Endothelial cell of umbilical vein (primary cell): ENCODE measurements at regions not wholly inside any gene's neighbourhood (a gene's known extent, or its start where the extent isn't known, plus 50 kb on each side); places are given as distances from the start of the nearest gene placed in this dataset.

Experiments
- BruUV-seq: library from RNA; stranded (reverse); fragments of 400-500 nt; replicated peaks from 2 replicates; lab custom pipeline; 2021; lab: Mats Ljungman, UMichigan
- CTCF ChIA-PET: fragments of 300-600, 350-600 bp; sonication (Branson Sonifier 250); formaldehyde crosslinking; loops from one replicate; lab custom pipeline; 2021; ENCODE audit warnings: antibody characterized with exemption, inconsistent platforms; lab: Charles Lee
- POLR2A ChIA-PET: fragments of 300-600, 350-600 bp; sonication (Branson Sonifier 250); formaldehyde crosslinking; loops from one replicate; lab custom pipeline; 2021; ENCODE audit warnings: antibody characterized with exemption, inconsistent platforms; lab: Charles Lee
- DNase-seq: peaks from one replicate; pipeline ENCODE4 v3.0.0-alpha.2; 2011; ENCODE audit warnings: low read depth, low spot score
- FAIRE-seq: peaks from 2 replicates; lab custom pipeline; 2011; peaks lifted over from hg19 to GRCh38; lab: Jason Lieb, UNC
- H2AFZ ChIP-seq: 2 replicates; pipeline ENCODE4 v1.6.0; 2012; ENCODE audit warnings: low read depth, low read length, control low read depth, inconsistent platforms
- H3K27ac ChIP-seq: 2 replicates; pipeline ENCODE4 v1.5.1; 2011; ENCODE audit warnings: low read depth, mild to moderate bottlenecking, control low read depth, low read length, moderate library complexity; ENCODE audit not compliant: insufficient read depth
- H3K27me3 ChIP-seq, 2 experiments: 2 replicates each; pipeline versions ENCODE4 v1.6.0 to v1.6.1; 2011; ENCODE audit warnings: low read length in 2 of 2, mixed read lengths in 1 of 2; ENCODE audit not compliant: control insufficient read depth in 2 of 2, insufficient read depth in 2 of 2
- H3K36me3 ChIP-seq, 2 experiments: 2 replicates in 1 of 2; 3 replicates in 1 of 2; pipeline ENCODE4 v1.5.1; 2011; ENCODE audit warnings: low read length in 2 of 2, mild to moderate bottlenecking in 1 of 2, moderate library complexity in 1 of 2; ENCODE audit not compliant: control insufficient read depth in 2 of 2, insufficient read depth in 2 of 2; ENCODE audit errors: extremely low read depth in 1 of 2
- H3K4me1 ChIP-seq: 3 replicates; pipeline ENCODE4 v1.5.1; 2011; ENCODE audit warnings: mild to moderate bottlenecking, low read length; ENCODE audit not compliant: control insufficient read depth, insufficient read depth; ENCODE audit errors: extremely low read depth
- H3K4me2 ChIP-seq: 2 replicates; pipeline ENCODE4 v1.6.1; 2011; ENCODE audit warnings: low read length, control low read depth, mixed read lengths; ENCODE audit not compliant: insufficient read depth
- H3K4me3 ChIP-seq, 3 experiments: fragments of 200-600 bp in 1 of 3; sonication (generic), shearing (Covaris generic) in 1 of 3; replicated peaks in 1 of 3; 2 replicates each; pipeline ENCODE4 v1.5.1; 2011 to 2016; ENCODE audit warnings: control low read depth in 3 of 3, low read length in 3 of 3, mild to moderate bottlenecking in 2 of 3, inconsistent platforms in 1 of 3, low read depth in 1 of 3, moderate library complexity in 1 of 3; ENCODE audit not compliant: insufficient read depth in 1 of 3
- H3K79me2 ChIP-seq: 2 replicates; pipeline ENCODE4 v1.6.0; 2012; ENCODE audit warnings: low read length, inconsistent platforms; ENCODE audit not compliant: control insufficient read depth, insufficient read depth
- H3K9ac ChIP-seq: replicated peaks from 2 replicates; pipeline ENCODE3; 2011; ENCODE audit warnings: low read length, control low read depth; ENCODE audit not compliant: insufficient read depth; ENCODE audit errors: extremely low read depth
- H3K9me1 ChIP-seq: replicated peaks from 3 replicates; pipeline ENCODE4 v1.6.0; 2011; ENCODE audit warnings: mild to moderate bottlenecking, low read length; ENCODE audit not compliant: control insufficient read depth, insufficient read depth; ENCODE audit errors: extremely low read depth
- H3K9me3 ChIP-seq: replicated peaks from 2 replicates; pipeline ENCODE4 v1.5.1; 2012; ENCODE audit warnings: low read length, inconsistent platforms; ENCODE audit not compliant: control insufficient read depth, insufficient read depth
- H4K20me1 ChIP-seq: replicated peaks from 2 replicates; pipeline ENCODE3; 2011; ENCODE audit warnings: mild to moderate bottlenecking, low read length; ENCODE audit not compliant: control insufficient read depth, insufficient read depth; ENCODE audit errors: extremely low read depth
- EZH2 ChIP-seq: IDR thresholded peaks from 2 replicates; pipeline ENCODE4 v1.6.1; 2012; ENCODE audit warnings: borderline replicate concordance, low read depth, mild to moderate bottlenecking, moderate library complexity, low read length, inconsistent platforms; ENCODE audit not compliant: severe bottlenecking
- FOS ChIP-seq: IDR thresholded peaks from 2 replicates; pipeline ENCODE4 v1.6.1; 2011; ENCODE audit warnings: mild to moderate bottlenecking, low read length, moderate library complexity, borderline replicate concordance; ENCODE audit not compliant: insufficient read depth
- GATA2 ChIP-seq: IDR thresholded peaks from 2 replicates; pipeline ENCODE4 v1.7.0; 2011; ENCODE audit warnings: low read depth, mild to moderate bottlenecking, moderate library complexity, mixed read lengths, low read length; ENCODE audit not compliant: insufficient read length, insufficient read depth
- JUN ChIP-seq: IDR thresholded peaks from 2 replicates; pipeline ENCODE4 v1.6.1; 2011; ENCODE audit warnings: borderline replicate concordance, low read depth; ENCODE audit not compliant: insufficient read length, insufficient read depth
- MYC ChIP-seq: IDR thresholded peaks from one replicate; pipeline ENCODE4 v1.6.1; 2011; ENCODE audit warnings: mild to moderate bottlenecking, low read depth, low read length
- POLR2A ChIP-seq: IDR thresholded peaks from 2 replicates; pipeline ENCODE4 v1.6.1; 2012; ENCODE audit warnings: low read depth, mild to moderate bottlenecking, control low read depth, low read length
- POLR2AphosphoS5 ChIP-seq: IDR thresholded peaks from 2 replicates; pipeline ENCODE4 v1.6.1; 2012; ENCODE audit warnings: low read depth, mild to moderate bottlenecking, control low read depth, low read length, moderate library complexity; ENCODE audit not compliant: insufficient read depth
- dilution Hi-C: fragments of 300-500 bp; cut with MboI; formaldehyde crosslinking; loops from one replicate; pipeline ENCODE4 v1.15.0; 2019; ENCODE audit warnings: low sequenced_read_pairs; ENCODE audit not compliant: extremely low pct_ligation_motif_present
- intact Hi-C: fragments of 100-400 bp; cut with micrococcal nuclease; formaldehyde crosslinking; loops from one replicate; pipeline ENCODE4 v1.10.0; 2022
- TF ChIP-seq, protein P1 (sequence below): IDR thresholded peaks from 2 replicates; pipeline ENCODE4 v1.6.1; 2011; ENCODE audit not compliant: insufficient read depth, insufficient read length
- TF ChIP-seq, protein P2 (sequence below), 2 donors: IDR thresholded peaks; 1 replicate in 1 of 2; 2 replicates in 1 of 2; pipeline ENCODE4 v1.5.1; 2011; ENCODE audit warnings: low read length in 2 of 2, mild to moderate bottlenecking in 2 of 2, moderate library complexity in 2 of 2, control low read depth in 1 of 2, inconsistent platforms in 1 of 2, low read depth in 1 of 2; ENCODE audit not compliant: insufficient read depth in 1 of 2; ENCODE audit errors: extremely low read depth in 1 of 2

DNA sequence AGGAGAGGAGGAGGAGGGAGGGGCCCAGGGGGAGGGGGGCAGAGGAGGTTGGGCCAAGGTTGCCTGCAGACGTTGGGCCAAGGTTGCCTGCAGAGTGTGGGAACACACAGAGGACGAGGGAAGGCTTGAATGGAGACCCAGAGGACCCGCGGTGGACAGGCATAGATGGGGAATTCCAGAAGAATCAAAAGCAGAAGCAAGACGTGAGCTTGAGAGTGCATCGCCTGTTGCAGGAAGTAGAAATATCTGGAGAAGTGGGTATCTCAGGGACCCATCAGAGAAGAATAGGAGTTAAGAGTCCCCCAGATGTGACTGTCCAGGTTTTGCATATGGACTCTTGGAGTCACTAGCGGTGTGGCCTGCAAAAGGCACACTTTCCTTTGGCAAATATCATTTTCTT, 670.2 kb downstream of the TBC1D22A start:
- Histone ChIP-seq H3K4me2 (no peak overlapping the region), H3K9me1 (no peaks in the 10 kb centered on the region), H3K79me2 (no peaks in the 10 kb centered on the region), H3K9ac (no peak overlapping the region), H4K20me1 (no peaks in the 10 kb centered on the region), H3K9me3 (peaks cover 2% of the 10 kb centered on the region), H3K4me3 (no peak overlapping the region), H3K27ac (no peak overlapping the region), H3K4me1 (no peaks in the 10 kb centered on the region), H3K36me3 (no peaks in the 10 kb centered on the region), H2AFZ (no peak overlapping the region), H3K27me3 (no peaks in the 10 kb centered on the region)
- BruUV-seq: no TSS peak
- ChIA-PET POLR2A (no interaction called here), CTCF (no interaction called here)
- TF ChIP-seq FOS: no peak
- no peak for TF ChIP-seq POLR2A
- TF ChIP-seq GATA2: no peak
- TF ChIP-seq EZH2: no peak
- no peak for TF ChIP-seq JUN
- no peak for TF ChIP-seq POLR2AphosphoS5
- TF ChIP-seq MYC: no peak
- TF ChIP-seq, protein P1, sequence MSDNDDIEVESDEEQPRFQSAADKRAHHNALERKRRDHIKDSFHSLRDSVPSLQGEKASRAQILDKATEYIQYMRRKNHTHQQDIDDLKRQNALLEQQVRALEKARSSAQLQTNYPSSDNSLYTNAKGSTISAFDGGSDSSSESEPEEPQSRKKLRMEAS: no peak
- TF ChIP-seq, protein P2, sequence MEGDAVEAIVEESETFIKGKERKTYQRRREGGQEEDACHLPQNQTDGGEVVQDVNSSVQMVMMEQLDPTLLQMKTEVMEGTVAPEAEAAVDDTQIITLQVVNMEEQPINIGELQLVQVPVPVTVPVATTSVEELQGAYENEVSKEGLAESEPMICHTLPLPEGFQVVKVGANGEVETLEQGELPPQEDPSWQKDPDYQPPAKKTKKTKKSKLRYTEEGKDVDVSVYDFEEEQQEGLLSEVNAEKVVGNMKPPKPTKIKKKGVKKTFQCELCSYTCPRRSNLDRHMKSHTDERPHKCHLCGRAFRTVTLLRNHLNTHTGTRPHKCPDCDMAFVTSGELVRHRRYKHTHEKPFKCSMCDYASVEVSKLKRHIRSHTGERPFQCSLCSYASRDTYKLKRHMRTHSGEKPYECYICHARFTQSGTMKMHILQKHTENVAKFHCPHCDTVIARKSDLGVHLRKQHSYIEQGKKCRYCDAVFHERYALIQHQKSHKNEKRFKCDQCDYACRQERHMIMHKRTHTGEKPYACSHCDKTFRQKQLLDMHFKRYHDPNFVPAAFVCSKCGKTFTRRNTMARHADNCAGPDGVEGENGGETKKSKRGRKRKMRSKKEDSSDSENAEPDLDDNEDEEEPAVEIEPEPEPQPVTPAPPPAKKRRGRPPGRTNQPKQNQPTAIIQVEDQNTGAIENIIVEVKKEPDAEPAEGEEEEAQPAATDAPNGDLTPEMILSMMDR (IDR thresholded peaks at IDR 0.05; ENCODE audit: extremely low read depth in 1 of 2, insufficient read depth in 1 of 2, low read depth in 1 of 2, low read length in 2 of 2): no peak
- dilution Hi-C loops (no loop called here), intact Hi-C loops (no loop called here)
- DNase-seq: no peak
- no peak for FAIRE-seq
